ENCODE measurements at regions not wholly inside any gene's neighbourhood (a gene's known extent, or its start where the extent isn't known, plus 50 kb on each side); places are given as distances from the start of the nearest gene placed in this dataset.

- TF ChIP-seq POLR2A (IDR thresholded peaks at IDR 0.05) (no peak), CTCF (IDR thresholded peaks at IDR 0.05) (no peak)
These were observed 74.3 kb downstream of the RHOB start for GRCh38 chr2:20521193-20521592.
